Liver (tissue), 3 donors: ENCODE measurements at regions not wholly inside any gene's neighbourhood (a gene's known extent, or its start where the extent isn't known, plus 50 kb on each side); places are given as distances from the start of the nearest gene placed in this dataset.

Experiments
- JUND ChIP-seq, 2 donors: IDR thresholded peaks; 2 replicates each; pipeline ENCODE4 v1.6.1; 2016; ENCODE audit warnings: antibody characterized with exemption in 2 of 2
- TF ChIP-seq, protein P1 (sequence below): fragments of 150-350 bp; IDR thresholded peaks from 2 replicates; pipeline ENCODE4 v1.5.1; 2017; ENCODE audit warnings: improper control_type of control experiment, low read depth, low read length; ENCODE audit not compliant: missing input control
- TF ChIP-seq, protein P2 (sequence below): IDR thresholded peaks from 2 replicates; pipeline ENCODE4 v1.6.1; 2016; ENCODE audit warnings: antibody characterized with exemption, mild to moderate bottlenecking
- donor health status: healthy.
- donor health status: healthy.

DNA sequence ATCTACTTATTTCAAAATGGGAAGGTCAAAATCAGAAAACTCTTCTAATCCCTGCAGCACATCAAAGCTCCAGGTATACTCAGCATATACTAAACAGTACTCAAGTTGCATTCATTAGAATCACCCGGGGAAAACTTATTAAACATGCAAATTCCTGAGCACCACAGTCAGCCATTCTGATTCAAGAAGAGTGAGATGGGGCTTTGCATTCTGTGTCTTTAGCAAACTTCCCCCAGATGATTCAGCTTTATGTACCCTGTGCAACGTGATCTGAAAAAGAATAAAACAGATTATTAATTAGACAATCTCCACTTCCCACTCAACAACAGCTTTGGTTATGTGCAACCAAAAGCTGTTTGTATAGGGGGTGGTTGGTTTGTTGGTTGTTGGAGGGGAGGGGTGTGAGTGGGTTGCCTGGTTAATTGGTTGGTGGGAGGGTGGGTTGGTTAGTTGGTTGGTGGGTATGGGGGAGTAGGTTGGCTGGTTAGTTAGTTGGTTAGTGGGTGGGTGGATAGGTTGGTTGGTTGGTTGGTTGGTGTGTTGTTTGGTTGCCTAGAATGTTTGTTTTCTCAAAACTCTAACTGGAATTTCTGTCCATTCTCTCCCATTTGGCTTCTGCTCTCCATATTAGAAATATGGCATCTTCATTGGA is 112.5 kb upstream of the AGAP1 start:
- TF ChIP-seq, protein P1, sequence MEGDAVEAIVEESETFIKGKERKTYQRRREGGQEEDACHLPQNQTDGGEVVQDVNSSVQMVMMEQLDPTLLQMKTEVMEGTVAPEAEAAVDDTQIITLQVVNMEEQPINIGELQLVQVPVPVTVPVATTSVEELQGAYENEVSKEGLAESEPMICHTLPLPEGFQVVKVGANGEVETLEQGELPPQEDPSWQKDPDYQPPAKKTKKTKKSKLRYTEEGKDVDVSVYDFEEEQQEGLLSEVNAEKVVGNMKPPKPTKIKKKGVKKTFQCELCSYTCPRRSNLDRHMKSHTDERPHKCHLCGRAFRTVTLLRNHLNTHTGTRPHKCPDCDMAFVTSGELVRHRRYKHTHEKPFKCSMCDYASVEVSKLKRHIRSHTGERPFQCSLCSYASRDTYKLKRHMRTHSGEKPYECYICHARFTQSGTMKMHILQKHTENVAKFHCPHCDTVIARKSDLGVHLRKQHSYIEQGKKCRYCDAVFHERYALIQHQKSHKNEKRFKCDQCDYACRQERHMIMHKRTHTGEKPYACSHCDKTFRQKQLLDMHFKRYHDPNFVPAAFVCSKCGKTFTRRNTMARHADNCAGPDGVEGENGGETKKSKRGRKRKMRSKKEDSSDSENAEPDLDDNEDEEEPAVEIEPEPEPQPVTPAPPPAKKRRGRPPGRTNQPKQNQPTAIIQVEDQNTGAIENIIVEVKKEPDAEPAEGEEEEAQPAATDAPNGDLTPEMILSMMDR = no peak
- TF ChIP-seq, protein P2, sequence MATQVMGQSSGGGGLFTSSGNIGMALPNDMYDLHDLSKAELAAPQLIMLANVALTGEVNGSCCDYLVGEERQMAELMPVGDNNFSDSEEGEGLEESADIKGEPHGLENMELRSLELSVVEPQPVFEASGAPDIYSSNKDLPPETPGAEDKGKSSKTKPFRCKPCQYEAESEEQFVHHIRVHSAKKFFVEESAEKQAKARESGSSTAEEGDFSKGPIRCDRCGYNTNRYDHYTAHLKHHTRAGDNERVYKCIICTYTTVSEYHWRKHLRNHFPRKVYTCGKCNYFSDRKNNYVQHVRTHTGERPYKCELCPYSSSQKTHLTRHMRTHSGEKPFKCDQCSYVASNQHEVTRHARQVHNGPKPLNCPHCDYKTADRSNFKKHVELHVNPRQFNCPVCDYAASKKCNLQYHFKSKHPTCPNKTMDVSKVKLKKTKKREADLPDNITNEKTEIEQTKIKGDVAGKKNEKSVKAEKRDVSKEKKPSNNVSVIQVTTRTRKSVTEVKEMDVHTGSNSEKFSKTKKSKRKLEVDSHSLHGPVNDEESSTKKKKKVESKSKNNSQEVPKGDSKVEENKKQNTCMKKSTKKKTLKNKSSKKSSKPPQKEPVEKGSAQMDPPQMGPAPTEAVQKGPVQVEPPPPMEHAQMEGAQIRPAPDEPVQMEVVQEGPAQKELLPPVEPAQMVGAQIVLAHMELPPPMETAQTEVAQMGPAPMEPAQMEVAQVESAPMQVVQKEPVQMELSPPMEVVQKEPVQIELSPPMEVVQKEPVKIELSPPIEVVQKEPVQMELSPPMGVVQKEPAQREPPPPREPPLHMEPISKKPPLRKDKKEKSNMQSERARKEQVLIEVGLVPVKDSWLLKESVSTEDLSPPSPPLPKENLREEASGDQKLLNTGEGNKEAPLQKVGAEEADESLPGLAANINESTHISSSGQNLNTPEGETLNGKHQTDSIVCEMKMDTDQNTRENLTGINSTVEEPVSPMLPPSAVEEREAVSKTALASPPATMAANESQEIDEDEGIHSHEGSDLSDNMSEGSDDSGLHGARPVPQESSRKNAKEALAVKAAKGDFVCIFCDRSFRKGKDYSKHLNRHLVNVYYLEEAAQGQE = no peak
- no peak for TF ChIP-seq JUND (IDR thresholded peaks at IDR 0.05)
